HG03520 (cell line): ENCODE measurements at regions not wholly inside any gene's neighbourhood (a gene's known extent, or its start where the extent isn't known, plus 50 kb on each side); places are given as distances from the start of the nearest gene placed in this dataset.
"Not testable (repeated sequence)": the region's sequence is repeated elsewhere in the genome, so short reads cannot be mapped to it uniquely, and the experiment has no call there.

Experiments used
- ATAC-seq: cut with Tn5 transposase; IDR thresholded peaks from one replicate; pipeline ENCODE4 v1.9.1; 2021; ENCODE audit warnings: mild to moderate bottlenecking, moderate library complexity; ENCODE audit not compliant: unreplicated experiment

DNA sequence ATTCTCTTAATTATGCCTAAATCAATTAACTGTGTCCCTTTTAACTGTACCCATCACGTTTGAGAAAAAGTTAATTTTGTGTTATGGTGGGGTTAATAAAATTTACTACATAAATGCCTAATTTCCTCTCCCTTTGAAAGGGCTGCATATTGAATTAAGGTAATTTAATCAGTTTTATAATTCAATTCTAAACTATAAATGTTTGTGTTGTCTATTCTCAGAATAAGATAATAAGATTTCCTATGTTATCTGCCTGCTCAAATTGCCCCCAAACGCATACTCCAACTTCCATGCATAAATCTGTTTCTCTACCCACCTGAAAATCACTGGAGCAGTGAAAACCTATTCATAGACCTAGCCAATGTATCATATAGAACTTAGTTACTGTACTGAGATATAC, 1716.1 kb downstream of the SI start:
- ATAC-seq: no peak

DNA sequence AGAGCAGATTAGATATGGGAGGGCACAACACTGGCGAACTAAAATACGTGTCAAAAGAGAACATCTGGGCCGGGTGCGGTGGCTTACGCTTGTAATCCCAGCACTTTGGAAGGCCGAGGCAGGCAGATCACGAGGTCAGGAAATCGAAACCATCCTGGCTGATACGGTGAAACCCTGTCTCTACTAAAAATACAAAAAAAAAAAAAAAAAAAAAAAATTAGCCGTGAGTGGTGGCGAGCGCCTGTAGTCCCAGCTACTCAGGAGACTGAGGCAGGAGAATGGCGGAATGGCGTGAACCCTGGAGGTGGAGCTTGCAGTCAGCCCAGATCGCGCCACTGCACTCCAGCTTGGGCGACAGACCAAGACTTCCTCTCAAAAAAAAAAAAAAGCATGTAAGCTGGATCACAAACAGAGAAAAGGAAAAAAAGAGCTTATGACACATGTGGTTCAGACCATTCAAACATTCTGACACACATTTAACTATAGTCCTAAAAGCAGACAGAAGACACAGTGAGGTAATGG, 1716.9 kb downstream of the SI start:
- ATAC-seq: not testable (repeated sequence)

- ATAC-seq: no peak
Measured at GRCh38 chr3:163347944-163348343, 1730.4 kb downstream of the SI start.

DNA sequence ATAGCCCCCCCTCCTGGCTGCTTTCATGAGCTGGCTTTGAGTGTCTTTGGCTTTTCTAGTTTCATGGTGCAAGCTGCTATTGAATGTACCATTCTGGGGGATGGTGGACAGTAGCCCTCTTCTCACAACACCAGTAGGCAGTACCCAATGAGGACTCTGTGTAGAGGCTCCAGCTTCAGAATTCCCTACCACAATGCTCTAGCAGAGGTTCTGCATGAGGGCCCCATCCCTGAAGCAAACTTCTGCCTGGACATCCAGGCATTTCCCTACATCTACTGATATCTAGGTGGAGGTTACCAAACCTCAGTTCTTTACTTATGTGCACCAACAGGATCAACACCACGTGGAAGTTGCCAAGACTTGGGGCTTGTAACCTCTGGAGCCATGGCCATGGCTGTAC, 1742.9 kb downstream of the SI start:
- no peak for ATAC-seq

DNA sequence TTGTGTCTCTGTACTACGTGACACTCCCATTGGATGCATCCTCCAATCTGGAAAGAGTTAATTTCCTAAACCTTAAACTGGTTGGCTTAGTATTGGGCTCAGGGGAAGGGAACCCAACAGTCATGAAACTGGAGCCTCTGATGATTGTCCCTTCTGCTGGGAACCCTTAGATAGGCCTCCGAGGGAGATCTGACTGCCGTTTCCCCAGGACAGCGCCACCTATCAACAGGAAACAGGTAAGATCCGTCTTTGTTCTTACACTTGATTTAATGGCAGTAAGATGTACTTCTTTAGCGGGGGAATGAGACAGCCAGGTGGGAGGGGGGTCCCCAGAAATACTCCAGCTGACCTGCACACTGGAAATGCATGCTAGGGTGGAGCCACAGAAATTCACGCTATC, 1749.6 kb downstream of the SI start:
- ATAC-seq: no peak

GRCh38 chr3:163327086-163327485, 1751.2 kb downstream of the SI start:
- no peak for ATAC-seq

DNA sequence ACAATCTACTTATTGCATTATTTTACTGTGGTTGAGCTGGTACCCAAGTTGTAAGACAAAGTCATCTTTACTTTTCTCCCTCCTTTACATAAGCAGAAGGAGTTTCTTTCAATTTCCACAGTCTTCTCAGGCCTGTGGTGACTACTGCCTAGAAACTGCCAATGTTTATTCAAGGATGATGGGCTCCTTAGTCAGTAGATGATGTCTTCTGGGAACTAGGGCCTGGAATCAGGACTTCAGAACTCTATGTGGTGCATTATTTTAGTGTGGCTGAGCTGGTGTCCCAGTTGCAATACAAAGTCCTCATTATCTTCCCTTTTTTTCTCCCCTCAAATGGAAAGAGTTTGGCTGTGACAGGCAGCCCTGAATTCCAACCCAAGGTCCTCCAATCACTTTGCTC, 1762.5 kb downstream of the SI start:
- ATAC-seq: no peak

- no peak for ATAC-seq
Measured at GRCh38 chr3:163306405-163306804, 1771.9 kb downstream of the SI start.

GRCh38 chr3:163273694-163274093, 1777.1 kb downstream of the OTOL1 start:
- no peak for ATAC-seq

- no peak for ATAC-seq
Measured at GRCh38 chr3:163266731-163267130, 1770.1 kb downstream of the OTOL1 start.

DNA sequence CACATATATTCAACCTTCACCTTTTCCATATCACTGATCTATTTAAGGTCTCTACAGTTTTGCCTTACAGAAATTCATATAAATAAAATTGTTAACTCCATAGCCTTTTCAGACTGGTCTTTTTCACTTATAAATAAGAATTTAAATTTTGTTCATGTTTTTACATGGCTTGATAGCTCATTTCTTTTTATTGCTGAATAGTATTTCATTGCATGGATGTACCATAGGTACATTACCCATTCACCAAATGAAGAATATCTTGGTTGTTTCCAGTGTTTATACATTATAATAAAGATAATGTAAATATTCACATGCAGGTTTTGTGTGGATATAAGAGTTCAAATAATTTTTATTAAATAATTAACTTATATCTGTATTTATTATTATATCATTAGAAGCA, 1765.0 kb downstream of the OTOL1 start:
- no peak for ATAC-seq

- ATAC-seq: no peak
Measured at GRCh38 chr3:163261056-163261455, 1764.4 kb downstream of the OTOL1 start.

GRCh38 chr3:163218336-163218735, 1721.7 kb downstream of the OTOL1 start:
- ATAC-seq: no peak

- no peak for ATAC-seq
Measured at GRCh38 chr3:163213838-163214237, 1717.2 kb downstream of the OTOL1 start.

- no peak for ATAC-seq
Measured at GRCh38 chr3:163196815-163197374, 1700.3 kb downstream of the OTOL1 start.

DNA sequence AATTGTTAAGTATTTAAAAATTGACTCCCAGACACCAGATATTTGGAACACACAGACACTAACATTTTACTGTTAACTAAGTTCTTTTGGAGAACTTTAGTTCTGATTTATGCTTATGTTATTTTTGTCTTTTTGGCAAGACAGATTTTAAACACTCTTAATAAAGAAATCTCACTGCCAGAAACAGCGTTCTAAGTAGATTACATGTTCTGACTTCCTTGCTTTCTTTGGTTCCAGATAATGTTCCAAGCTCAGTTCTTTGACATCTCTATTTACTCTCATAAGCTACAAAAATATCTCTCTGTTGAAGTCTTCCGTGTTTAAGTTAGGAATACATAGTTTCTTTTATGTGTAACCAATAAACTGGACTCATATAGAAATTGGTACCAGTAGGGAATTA, 1699.6 kb downstream of the OTOL1 start:
- ATAC-seq: no peak

DNA sequence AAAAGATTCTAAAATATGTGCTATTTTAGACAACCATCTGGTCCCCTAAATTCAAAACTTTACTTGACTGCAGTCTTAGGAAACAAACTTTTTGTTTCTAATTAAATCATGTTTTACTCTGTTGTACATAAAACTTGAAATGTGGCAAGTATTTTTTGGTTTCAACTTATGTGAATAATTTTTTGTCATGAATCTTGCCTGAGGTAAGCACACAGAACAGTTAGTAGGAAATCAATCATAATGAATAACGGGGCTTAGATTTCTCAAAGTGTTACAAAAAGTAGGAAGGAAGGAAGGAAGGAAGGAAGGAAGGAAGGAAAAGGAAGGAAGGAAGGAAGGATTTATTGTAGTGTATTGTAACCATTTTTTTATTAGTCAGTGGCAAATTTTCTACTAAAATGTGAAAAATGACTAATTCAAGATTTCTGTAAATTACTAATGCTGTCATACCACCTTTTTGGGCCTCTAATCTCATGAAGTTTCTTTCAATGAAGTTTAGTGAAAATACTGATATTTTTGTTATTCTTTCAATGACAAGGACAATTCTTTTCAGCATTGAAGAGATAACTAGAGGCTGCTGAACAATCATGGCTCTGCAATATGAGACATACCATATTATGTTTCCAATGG, 1689.2 kb downstream of the OTOL1 start:
- ATAC-seq: no peak

DNA sequence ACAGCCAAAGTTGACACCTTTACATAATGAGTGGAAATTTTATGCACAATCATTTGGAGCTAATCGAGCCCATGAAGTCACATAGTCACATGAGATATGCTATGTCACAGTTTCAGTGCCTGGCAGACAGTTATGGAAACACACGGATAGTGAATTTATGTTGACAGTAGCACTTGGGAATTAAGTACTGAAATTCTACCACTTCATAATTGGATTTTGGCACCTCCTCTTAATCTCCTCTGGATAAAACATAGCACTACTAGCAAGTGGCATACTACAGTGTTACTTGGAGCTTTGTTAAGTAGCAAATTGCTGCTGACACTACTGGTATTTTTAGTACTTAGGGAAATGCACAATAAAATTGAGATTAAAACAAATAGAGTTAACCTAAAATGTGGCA, 1679.4 kb downstream of the OTOL1 start:
- no peak for ATAC-seq

- ATAC-seq: not testable (repeated sequence)
Measured at GRCh38 chr3:163172513-163172912, 1675.9 kb downstream of the OTOL1 start.

DNA sequence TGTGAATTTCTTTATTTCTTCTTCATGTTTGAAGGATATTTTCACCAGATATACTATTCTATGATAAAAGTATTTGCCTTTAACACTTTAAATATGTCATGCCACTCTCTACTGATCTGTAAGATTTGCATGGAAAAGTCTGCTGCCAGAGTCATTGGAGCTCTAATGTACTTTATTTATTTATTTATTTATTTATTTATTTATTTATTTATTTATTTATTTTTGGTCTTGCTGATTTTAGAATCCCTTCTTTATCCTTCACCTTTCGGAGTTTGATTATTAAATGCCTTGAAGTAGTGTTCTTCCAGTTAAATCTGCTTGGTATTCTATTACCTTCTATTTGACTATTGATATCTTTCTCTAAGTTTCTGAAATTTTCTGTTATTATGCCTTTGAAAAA, 1669.6 kb downstream of the OTOL1 start:
- no peak for ATAC-seq

GRCh38 chr3:163159306-163159705, 1662.7 kb downstream of the OTOL1 start:
- no peak for ATAC-seq

DNA sequence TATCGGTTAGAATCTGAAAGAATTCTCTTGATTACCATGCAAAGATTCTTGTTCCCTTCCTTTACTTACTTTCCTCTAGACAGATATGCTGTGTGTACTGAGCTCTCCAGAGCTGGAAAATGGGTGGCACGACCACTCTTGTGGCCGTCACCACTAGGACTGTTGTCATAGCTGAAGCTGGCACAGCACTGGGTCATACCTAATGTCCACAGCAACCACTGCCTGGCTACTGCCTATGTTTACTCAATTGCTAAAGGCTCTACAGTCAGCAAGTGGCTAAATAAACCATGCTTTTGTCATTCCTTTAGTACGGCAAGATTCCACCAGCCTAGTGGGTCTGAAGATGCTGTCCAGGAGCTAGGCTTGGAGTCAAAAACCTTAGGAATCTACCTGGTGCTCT, 1643.0 kb downstream of the OTOL1 start:
- no peak for ATAC-seq

GRCh38 chr3:163138258-163138657, 1641.7 kb downstream of the OTOL1 start:
- ATAC-seq: no peak
